ENCODE measurements at regions not wholly inside any gene's neighbourhood (a gene's known extent, or its start where the extent isn't known, plus 50 kb on each side); places are given as distances from the start of the nearest gene placed in this dataset.

DNA sequence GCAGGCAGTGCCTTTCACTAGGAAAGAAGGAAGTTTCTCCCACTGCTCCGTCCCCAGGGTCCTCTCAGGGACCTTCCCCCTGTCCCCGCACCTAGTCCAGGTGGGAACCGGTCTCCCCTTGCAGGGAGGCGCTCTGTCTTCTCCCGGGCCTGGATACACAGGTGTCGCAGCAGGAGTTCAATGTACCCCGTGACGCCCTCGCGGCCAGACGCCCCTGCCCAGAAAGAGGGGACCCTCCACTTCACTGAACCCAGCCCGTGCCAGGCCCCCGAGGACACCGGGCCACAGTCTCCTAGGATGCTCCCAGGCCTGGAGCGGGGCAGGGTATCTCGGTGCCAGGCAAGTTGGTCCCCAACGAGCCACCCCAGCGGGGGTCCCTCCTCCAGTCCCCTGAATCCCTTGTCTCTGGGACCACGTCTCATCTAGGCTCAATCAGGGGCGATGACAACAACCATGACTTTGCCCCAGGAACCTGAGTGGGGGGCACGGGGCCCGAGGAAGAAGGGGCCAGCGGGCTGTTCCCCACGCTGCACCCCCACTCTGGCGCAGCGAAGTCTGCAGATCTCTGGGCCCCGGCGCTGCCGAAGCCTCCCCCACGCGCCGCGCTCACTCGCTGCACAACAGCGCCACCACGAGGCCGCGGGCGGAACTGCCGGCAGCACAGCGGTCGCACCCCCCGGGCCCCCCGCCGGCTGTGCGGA lies 103.0 kb downstream of the EDN3 start:
- no peak for DNase-seq (ENCODE audit: low read depth in 2 of 2)

DNA sequence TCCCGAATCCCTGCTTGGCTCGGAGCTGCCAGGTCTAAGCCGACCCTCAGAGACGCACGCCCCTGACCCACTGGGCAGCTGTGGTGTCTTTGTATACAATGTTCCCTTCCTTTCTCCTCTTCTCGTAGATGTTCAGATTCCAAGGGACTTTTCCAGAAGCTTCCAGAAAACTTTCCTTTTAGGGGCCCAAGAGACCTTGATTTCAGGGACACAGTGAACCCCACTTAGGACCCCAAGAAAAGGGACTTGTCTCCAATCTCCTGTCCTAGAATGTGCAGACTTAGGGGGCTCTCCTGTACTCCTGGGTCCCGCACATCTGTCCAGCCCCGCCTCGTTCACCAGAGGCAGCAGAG lies 103.5 kb downstream of the EDN3 start:
- no peak for DNase-seq (ENCODE audit: low read depth in 2 of 2)

DNA sequence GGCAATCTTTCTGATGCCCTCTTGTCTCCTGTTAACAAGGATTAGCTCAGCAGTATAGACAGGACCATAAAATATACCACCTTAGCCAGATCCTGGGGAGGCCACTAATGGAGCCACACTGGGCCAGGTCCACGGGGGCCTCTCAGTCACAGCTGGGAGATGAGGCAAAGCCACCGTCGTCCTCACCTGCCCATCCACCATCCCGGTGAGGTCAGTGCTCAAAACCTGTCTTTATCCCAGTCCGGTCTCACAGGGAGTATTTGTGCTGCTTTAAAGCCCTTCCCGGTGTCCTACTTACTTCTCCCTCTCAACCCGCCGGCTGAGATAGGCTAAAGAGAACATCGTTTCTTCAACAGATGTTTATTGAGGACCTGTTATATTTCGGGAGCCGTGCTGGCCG lies 104.3 kb downstream of the EDN3 start:
- DNase-seq (ENCODE audit: low read depth in 2 of 2): no peak

DNA sequence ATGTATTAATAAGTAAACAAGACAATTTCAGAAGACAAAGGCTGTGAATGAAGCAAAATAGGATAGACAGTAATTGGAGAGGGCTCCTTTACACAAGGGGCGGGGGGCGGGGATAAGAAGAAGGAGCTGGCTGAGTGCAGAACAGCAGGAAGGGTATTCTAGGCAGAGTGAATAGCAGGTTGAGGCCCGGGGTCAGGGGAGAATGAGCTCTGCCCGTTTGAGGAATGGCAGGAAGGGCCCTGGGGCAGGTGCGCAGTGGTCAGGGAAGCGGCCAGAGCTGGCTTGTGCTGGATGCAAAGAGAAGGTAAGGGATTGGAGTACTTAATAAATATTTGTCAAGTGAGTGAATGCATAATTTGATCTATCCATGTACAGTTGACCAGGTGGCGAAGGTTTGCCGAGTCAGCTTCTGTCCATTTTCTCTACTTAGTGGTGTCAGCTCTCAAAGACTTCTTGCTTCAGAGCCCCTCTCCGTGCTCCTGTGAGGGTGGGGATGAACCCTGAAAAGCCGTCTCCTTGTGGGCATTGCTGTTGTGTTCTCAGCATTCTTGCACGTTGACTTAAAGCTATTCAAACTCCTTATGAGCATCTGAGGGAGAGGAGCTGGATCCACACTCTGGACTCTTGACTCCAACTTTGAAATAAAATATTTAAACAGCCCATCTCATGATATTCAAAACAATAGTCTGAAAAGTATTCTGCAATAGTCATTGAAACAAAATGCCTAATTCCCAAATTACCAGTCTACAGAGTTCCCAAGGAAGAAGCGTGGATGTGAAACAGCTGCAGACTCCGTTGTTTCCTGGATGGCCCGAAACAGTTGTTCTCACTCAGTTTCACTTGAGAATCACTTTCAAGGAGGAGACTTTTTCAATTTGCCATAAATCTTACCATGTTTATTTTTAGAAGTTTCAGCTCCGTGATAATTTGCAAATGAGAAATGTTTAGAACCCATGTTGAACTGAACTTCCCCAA lies 105.1 kb downstream of the EDN3 start:
- no peak for DNase-seq (ENCODE audit: low read depth in 2 of 2)

DNA sequence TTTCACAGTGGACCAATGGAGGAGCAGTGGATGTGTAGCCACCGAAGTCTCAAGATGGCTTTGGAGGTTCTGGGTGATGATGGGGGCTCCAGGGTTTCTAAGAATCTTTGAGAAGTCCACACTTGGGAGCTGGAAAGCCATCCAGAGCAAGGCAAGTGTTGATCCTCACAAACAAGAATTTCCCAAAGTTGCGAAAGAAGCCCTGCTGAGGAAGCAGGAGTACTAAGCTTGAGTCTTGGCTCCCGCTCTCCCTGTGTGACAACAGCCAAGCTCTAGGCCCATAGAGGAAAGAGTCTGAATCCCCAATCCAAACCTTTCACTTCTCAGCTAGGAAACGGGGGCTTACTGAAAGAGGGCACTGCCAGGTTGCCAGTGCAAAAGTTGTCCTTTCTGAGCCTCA lies 106.0 kb downstream of the EDN3 start:
- DNase-seq (ENCODE audit: low read depth in 2 of 2): no peak

DNA sequence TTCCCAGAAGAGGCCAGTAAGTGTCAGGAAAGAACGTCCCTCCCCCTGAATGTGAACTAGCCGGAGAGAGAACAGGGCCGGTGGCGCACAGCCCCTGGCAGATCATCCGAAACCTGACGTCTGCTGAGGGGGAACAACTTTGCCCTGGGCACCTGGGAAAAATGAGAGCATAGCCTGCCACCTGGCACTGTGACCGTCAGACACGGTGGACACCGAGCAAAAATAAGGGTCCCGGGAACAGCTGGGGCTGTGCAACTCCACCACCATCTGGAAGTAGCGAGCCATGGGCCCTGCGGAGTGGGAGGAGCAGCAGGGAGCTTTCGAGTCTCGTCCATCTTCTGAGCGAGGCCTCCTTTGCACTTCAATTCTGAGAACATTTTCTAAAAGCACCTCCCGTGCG lies 110.8 kb downstream of the EDN3 start:
- DNase-seq (ENCODE audit: low read depth in 2 of 2): no peak

DNA sequence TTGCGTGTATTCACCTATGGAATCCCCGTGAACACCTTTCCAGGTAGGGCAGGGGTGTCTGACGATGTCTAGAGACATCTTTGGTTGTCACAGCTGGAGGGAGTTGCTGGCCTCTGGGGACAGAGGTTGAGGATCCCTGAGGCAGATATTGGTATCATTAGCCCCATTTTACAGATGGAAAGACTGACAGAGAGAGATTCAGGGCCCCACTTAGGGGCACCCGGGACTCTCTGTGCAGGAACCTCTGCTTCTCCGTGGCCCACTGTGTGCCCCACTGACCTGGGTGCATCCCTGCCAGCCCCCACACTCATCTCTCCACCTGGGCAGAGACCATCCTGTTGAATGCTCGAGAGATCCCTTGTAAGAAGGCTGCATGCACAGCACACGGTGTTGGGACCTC lies 111.2 kb downstream of the EDN3 start:
- no peak for DNase-seq (ENCODE audit: low read depth in 2 of 2)

DNA sequence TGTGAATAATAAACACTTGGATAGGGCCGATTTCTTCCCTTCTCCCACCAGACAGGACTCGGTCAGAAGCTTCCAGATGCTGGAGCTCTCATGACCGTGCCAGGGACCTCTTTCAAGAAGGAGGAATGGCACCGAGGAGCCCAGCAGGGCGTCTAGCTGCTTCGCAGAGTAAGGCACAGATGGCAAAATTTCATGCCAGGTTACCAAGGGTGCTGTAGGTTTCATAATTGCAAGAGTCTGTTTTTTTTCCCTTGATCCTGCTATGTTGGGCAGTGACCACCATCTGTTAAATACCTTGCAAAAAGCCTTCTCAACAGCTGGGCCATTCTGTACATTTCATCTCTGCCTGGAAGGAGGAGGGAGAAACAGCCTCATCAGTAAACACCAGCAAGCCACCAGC lies 111.8 kb downstream of the EDN3 start:
- DNase-seq (ENCODE audit: low read depth in 2 of 2): no peak

DNA sequence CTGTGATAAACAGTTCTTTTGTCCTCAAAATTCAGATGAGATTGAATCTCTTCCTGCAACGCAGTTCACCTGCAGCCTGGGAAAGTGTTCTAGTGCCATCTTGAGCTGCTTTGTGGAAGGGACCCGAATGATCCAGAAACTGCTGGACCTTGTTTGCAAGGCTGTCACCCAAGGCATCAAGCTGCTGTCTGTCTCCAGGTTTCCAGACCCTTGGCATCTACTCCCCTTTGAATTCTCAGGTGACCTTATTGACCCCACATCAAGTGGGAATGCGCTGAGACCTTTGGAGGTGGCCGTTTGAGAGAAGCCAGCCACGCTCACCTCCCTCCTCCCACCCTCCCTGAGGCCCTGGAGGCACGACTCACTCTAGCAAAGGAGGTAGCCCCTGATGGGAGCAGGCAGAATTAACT lies 112.5 kb downstream of the EDN3 start:
- DNase-seq (ENCODE audit: low read depth in 2 of 2): no peak

DNA sequence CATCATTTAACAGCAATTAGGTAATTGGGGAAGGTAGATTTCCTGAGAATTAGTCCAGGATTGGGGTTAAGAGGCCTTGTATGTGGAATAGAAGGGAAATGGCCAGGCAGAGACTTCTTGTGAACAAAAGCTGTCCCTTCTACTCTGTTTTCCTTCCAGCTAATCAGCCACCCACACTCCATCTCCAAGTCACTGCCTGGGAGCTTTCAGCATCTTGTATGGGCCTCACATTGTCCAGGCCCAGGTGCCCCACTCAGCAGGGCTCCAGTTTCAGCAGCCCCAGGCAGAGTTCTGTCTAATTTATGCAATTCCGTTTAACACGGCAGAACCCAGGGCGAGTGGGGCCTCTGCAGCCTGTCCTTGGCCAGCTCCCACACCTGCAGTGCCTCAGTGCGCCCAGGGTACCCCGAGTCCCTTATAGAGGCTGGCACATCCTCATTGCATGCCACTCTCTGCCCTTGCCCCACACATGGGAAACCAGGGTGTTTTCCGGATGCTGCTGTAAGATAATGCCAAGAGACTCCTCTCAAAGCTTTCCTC lies 113.0 kb downstream of the EDN3 start:
- no peak for DNase-seq (ENCODE audit: low read depth in 2 of 2)

DNA sequence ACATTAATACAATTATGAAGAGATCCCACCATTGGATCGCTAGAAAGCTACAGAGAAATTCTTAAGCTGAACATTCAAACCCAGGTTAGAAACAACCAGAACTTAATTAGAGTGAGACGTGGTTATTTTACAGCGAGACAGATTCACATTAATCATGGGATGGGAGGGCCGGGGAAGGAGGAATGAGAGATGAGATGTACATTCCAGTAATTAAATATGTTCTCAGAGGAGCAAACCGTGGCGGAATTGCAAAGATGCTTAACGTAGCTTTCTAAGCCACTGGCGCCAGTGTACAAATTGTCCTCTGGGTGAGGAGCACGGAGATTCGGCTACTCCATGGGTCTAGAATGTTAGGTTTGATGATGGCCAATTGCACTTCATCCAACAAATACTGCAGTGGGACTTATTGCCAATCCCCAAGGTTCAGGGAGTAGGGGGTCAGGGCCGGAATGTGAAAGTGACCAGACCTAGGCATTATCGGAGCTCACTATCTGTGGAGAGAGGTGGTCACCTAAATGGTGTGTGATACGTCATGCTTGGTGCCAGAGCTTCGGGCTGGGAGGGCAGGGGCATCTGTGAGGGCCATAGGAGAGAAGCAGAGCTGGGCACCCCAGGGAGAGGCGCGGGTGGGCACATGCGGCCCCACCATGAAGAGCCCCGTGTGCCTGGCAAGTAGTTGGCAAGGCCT lies 114.7 kb downstream of the EDN3 start:
- no peak for DNase-seq (ENCODE audit: low read depth in 2 of 2)

DNA sequence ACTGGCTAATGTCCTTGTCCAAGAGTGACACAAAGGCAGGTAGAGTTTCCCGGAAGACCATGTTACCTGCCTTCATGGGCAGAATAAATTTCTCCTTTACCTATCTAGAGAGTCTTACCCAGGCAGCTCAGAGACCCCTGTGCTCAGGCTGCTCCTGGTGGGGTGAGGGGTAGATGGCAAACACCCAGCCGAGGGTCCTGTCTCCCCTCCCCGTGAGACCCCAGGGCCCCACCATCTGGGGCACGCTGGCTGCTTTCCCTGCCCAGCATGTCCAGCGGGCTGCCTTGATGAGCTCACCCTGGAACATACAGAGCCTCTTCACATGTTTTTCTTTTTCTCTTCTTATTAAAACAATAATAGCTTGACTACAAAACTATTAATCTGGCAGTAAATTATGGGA lies 116.5 kb downstream of the EDN3 start:
- no peak for DNase-seq (ENCODE audit: low read depth in 2 of 2)

DNA sequence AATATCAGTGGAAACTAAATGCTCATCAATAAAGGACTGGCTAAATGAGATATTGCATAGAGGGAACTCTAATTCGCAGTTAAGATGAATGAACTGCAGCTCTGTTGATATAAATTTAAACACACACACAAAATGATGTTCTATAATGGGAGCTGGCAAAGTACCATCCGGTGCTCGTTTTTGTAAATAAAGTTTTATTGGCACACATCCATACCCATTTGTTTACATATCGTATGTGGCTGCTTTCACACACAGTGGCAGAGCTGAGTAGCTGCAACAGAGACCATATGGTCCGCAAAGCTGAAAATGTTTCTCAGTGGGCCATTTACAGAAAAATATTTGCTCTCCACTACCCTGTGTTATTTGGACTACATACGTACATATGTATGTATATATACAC lies 120.7 kb downstream of the EDN3 start:
- DNase-seq (ENCODE audit: low read depth in 2 of 2): no peak

DNA sequence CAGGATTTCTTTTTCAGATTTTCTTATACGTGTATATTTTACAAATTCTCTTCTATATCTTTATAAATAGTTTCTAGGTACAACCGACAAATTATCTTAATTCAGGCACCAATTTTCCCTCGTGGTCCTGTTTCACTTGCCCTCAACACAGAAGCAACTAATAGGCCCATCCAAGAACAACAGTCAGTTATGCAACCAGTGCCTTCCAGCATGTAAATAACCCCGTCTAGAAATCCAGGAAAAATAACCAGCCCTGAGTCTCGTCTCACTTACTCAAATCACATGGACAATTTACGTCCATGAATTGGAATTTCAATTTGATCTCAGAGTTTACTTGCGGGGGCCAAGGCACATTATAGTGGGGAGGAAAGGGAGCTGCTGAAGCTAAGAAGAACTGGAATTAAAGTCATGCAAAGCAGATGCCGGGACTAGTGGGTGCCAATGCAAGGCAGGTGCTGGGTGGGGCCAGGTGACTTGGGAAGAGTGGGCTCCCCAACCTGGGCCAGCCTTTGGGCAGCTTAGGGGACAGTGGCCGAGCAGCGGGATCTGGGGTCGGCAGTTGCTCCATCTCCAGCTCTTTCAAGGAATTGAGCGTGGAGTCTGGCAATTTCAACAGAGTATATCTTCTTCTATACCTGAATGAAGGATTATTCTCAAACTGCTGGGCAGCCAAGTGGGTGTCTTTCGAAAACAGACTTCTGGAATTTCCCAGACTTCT lies 121.7 kb downstream of the EDN3 start:
- DNase-seq (ENCODE audit: low read depth in 2 of 2): no peak

DNA sequence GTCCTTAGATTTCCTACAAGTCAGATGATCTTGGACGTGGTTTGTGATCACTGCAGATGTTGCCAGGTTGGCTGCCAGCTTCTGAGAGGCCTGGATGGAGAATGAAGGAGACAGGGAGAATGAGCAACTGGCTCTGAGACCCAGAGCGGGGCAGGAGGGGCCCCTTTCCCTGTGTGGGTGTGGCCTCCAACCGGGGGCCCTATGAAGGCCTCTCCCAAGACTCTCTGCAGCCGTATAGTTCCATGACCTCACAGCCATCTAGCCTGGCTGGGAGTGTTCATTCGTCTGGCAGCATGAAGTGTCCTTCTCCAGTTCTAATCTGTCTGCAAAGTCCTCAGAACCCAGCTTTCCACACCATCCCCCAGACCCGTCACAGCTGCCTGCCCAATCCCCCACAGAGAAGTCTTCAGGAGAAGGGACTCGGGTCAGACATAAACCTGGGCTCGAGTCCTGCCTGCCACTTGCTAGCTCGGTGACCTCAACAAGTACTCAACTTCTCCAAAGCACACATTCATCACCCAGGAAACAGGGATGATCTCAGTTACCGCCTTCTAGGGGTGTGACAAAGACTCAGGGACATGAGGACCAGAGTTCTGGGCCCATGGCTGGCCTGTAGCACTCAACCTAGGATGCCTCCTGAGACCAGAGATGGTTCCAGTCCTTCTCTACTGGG lies 122.6 kb downstream of the EDN3 start:
- no peak for DNase-seq (ENCODE audit: low read depth in 2 of 2)

DNA sequence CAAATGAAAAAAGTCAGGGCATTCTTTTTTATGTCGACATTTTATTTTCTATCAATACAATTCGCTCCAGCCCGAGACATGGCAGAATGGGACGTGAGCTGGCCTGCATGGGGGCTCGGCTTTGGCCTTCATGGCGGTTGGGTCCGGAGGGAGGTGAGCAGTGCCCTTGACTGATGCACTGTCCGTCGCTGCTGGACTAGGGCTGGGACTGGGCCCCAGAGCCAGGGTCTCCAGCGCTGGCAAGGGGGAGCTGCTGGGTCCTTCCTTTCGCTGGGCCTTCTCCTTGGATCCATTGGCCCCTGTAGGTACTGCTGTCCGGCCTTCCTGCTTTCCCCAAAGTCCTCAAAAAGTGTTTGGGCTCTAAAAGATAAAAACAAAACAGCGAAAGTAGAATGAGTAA lies 124.6 kb downstream of the EDN3 start:
- no peak for DNase-seq (ENCODE audit: low read depth in 2 of 2)

DNA sequence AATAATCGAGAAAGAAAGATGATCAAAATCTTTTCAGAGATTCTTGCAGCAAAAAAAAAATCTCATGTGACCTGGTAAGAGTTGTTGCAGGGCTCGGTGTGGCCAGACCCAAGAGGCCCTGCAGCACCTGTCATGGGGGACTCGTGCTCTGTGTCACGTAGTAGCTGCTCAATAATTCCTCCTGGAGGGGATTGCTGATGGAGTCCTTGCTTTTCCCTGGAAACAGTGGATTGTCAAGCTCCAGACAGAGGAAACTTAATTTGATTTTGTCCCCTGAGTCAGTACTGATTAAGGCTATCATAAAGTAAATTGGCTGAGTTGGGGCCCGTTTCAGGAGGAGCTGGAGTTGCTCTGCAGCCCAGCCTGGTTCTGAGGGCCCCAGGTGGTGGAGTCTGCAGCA lies 125.2 kb downstream of the EDN3 start:
- DNase-seq (ENCODE audit: low read depth in 2 of 2): no peak

DNA sequence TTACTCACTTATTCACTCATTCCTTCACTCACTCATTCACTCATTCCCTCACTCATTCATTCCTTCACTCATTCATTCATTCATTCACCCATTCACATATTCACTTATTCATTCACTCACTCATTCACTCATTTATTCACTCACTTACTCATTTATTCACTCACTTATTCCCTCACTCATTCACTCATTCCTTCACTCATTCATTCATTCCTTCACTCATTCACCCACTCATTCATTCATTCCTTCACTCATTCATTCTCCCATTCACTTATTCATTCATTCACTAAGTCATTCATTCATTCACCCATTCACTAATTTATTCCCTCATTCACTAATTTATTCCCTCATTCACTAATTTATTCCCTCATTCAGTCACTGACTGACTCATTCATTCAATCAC lies 127.6 kb downstream of the EDN3 start:
- DNase-seq (ENCODE audit: low read depth in 2 of 2): no peak

DNA sequence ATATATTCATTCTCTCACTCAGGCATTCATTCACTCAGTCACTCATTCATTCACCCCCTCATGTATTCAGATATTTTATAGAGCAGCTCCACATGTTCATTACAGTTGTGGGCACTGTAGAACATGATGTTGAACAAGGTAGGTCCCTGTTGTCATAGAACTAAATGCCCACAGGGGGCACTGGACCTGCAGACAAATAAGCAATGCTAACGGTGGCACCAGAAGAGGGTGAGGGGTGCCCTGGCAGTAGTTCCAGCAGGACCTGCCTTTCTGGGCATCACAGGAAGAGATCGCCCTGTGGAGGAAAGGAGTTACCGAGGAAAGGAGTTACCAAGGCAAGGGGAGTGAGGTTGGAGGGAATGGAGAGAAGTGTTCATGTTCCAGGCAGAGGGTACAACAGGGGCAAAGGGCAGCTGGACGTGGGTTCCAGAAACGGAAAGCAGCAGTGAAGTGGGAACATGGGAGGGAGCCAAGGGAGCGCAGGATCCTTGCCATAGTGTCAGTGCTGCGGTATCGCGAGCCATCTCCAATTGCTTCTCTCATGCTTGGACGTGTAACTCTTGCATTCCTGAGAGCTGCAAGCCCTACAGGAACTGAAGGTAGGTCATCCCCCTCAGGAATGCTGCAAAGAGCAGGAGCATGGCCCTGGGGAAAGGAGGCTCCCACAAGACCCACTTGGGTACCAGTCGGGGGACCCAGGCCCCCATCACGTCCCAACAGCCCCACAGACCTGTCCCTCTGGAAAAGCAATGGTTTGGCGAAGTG lies 128.2 kb downstream of the EDN3 start:
- no peak for DNase-seq (ENCODE audit: low read depth in 2 of 2)

DNA sequence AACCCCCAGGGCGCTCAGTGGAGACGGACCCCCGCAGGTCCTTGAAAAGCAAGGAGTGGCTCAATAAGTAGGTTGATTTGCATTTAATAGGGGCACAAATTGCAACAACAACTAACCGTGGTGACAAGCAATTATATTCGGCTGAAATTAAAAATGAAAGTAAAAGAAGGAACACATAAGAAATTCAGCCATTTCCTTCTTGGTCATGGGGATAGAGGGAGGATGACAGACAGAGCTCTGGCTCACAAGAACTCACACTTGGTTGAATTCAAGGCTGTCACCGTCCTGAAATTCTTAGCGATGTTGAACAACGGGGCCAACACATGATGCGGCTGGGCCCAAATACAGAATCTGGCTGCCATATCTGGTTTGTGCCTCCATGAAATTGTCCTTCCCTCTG lies 129.0 kb downstream of the EDN3 start:
- DNase-seq (ENCODE audit: low read depth in 2 of 2): no peak

All from fibroblast of skin of left biceps (primary cell).